Osteocyte (in vitro differentiated cells): ENCODE measurements at regions not wholly inside any gene's neighbourhood (a gene's known extent, or its start where the extent isn't known, plus 50 kb on each side); places are given as distances from the start of the nearest gene placed in this dataset.

Experiments
- DNase-seq: peaks from one replicate; pipeline ENCODE4 v3.0.0; 2021; ENCODE audit warnings: mixed read lengths; ENCODE audit not compliant: unreplicated experiment; ENCODE audit errors: extremely low spot score
- H3K27ac Mint-ChIP-seq: one replicate; pipeline ENCODE4 v1.8.0; 2021; ENCODE audit warnings: mild to moderate bottlenecking, mixed read lengths; ENCODE audit not compliant: unreplicated experiment
- H3K27me3 Mint-ChIP-seq: one replicate; pipeline ENCODE4 v1.8.0; 2021; ENCODE audit warnings: mixed read lengths; ENCODE audit not compliant: unreplicated experiment
- H3K36me3 Mint-ChIP-seq: one replicate; pipeline ENCODE4 v1.8.0; 2021; ENCODE audit warnings: mixed read lengths; ENCODE audit not compliant: unreplicated experiment
- H3K4me1 Mint-ChIP-seq: one replicate; pipeline ENCODE4 v1.8.0; 2021; ENCODE audit warnings: mixed read lengths; ENCODE audit not compliant: unreplicated experiment
- H3K4me3 Mint-ChIP-seq: one replicate; pipeline ENCODE4 v1.8.0; 2021; ENCODE audit warnings: mild to moderate bottlenecking, moderate library complexity, mixed read lengths; ENCODE audit not compliant: unreplicated experiment
- H3K9me3 Mint-ChIP-seq: one replicate; pipeline ENCODE4 v1.8.0; 2021; ENCODE audit warnings: mixed read lengths; ENCODE audit not compliant: unreplicated experiment
- TF ChIP-seq, protein P1 (sequence below): fragments of 200-600 bp; sonication (generic); IDR thresholded peaks from 2 replicates; pipeline ENCODE4 v1.5.0; 2021; ENCODE audit warnings: antibody characterized with exemption, mild to moderate bottlenecking, moderate library complexity

DNA sequence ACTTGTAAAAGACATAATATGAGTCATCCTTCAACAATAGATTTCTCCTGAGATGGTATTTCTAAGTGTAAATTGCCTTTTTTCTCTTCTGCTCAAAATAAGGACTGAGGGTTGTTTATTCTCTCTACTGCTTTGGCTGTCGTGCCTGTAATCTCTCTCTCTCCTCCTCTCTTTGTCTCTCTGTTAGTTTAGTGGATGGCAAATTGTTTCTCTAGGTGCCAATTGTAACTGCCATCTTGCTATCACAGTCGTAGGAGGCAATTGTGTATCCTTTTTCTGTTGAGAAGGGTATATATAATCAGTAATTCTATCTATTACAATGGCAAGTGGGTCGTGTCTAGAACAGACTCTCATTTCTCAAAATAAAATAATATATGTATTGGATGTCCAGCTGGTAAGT lies 545.0 kb upstream of the FBXO33 start:
- Mint-ChIP-seq H3K4me3 (no peak overlapping the region), H3K9me3 (no peaks in the 10 kb centered on the region), H3K36me3 (no peaks in the 10 kb centered on the region), H3K27ac (no peak overlapping the region), H3K4me1 (no peaks in the 10 kb centered on the region), H3K27me3 (no peaks in the 10 kb centered on the region)
- DNase-seq: no peak
- TF ChIP-seq, protein P1, sequence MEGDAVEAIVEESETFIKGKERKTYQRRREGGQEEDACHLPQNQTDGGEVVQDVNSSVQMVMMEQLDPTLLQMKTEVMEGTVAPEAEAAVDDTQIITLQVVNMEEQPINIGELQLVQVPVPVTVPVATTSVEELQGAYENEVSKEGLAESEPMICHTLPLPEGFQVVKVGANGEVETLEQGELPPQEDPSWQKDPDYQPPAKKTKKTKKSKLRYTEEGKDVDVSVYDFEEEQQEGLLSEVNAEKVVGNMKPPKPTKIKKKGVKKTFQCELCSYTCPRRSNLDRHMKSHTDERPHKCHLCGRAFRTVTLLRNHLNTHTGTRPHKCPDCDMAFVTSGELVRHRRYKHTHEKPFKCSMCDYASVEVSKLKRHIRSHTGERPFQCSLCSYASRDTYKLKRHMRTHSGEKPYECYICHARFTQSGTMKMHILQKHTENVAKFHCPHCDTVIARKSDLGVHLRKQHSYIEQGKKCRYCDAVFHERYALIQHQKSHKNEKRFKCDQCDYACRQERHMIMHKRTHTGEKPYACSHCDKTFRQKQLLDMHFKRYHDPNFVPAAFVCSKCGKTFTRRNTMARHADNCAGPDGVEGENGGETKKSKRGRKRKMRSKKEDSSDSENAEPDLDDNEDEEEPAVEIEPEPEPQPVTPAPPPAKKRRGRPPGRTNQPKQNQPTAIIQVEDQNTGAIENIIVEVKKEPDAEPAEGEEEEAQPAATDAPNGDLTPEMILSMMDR: no peak

DNA sequence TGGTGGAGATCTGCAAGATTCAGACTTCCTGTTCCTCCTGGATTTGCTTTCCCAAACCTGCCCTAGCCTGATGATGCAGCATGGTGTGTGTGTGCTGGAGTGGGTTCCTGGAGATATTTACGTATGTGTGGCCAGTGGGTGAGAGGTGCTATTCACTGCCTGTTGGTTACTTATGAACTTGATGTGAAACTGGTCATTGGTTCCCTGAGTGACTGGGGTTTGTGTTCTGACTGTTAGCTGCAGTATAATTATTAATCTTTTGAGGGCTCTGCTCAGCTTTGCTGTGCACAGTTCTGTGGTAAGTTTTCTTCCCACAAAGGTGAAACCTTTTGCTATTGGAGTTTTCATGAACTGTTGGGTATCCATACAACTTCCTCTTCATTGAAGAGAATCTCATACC lies 541.8 kb upstream of the FBXO33 start:
- Mint-ChIP-seq H3K27ac (no peak overlapping the region), H3K36me3 (no peaks in the 10 kb centered on the region), H3K9me3 (no peaks in the 10 kb centered on the region), H3K4me3 (no peak overlapping the region), H3K27me3 (no peaks in the 10 kb centered on the region), H3K4me1 (no peaks in the 10 kb centered on the region)
- TF ChIP-seq, protein P1: no peak
- DNase-seq: no peak

DNA sequence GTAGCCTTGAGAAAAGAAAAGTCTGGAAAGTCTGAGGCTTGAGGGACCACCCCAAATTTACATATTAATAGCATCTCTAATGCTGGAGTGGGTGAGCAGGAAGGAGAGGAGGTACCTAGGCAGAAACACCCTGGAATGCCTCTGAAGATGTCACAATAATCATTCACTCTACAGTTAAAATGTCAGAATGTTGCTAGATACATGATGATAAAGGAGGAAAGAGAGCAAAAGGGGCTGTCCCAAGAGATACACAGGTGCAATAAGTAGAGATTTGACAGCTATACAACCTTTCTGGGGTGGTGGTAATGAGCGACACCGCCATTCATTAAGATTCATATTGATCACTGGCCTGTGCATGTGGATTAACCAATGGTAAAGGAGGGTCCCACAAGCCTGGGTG lies 540.5 kb upstream of the FBXO33 start:
- DNase-seq: no peak
- H3K27me3 Mint-ChIP-seq: no peaks in the 10 kb centered on the region

DNA sequence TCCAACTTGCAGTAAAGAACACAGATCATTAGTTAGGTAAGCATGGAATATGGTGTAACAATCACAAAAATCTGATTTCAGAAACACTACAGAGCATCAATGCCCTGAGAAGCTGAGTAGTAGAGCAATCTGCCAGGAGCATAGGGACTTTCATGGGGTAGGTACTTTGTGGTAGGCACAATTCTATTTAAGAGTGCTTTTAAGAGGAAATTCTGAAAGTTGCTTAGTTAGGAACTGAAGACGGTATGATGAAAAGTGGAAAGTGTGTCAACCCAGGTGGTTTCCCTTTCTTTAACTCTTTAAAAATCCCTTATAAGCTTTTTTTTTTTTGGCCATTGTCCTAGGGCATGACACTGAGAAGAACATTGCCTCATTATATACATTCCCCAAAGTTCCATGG lies 535.7 kb upstream of the FBXO33 start:
- no peak overlapping the region for H3K4me3 Mint-ChIP-seq

More for the DNA sequence above, 540.5 kb upstream of the FBXO33 start:
- Mint-ChIP-seq H3K27ac (no peak overlapping the region), H3K4me1 (no peaks in the 10 kb centered on the region), H3K4me3 (no peak overlapping the region), H3K9me3 (no peaks in the 10 kb centered on the region), H3K36me3 (no peaks in the 10 kb centered on the region)
- TF ChIP-seq, protein P1: no peak

DNA sequence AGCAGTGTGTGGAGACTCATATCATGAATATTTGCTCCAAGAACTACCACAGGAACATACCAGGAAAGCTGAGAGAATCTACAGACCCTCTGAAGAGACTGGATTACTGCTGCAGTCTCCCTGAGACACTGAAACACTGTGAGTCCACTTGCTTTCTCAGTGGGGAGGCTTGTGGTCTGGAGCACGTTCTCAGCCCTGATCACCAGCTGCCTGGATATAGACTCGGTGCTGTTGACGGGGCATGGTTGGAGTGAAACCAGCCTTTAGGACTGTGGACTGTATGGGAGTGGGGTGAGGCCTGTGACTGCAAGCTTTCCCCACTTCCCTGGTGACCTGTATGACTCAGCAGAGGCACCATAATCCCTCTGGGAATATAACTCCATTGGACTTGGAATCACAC lies 525.8 kb upstream of the FBXO33 start:
- no peak overlapping the region for H3K4me3 Mint-ChIP-seq
- no peaks in the 10 kb centered on the region for H3K27me3 Mint-ChIP-seq
- H3K4me1 Mint-ChIP-seq: no peaks in the 10 kb centered on the region
- TF ChIP-seq, protein P1: no peak
- H3K36me3 Mint-ChIP-seq: no peaks in the 10 kb centered on the region
- peaks cover 44% of the 10 kb centered on the region for H3K9me3 Mint-ChIP-seq
- no peak for DNase-seq
- H3K27ac Mint-ChIP-seq: no peak overlapping the region

More for the DNA sequence above, 535.7 kb upstream of the FBXO33 start:
- peaks cover 13% of the 10 kb centered on the region for H3K9me3 Mint-ChIP-seq
- TF ChIP-seq, protein P1: no peak
- DNase-seq: no peak
- H3K4me1 Mint-ChIP-seq: no peaks in the 10 kb centered on the region
- H3K27ac Mint-ChIP-seq: no peak overlapping the region
- no peaks in the 10 kb centered on the region for H3K36me3 Mint-ChIP-seq
- H3K27me3 Mint-ChIP-seq: no peaks in the 10 kb centered on the region
